Activated naive CD8-positive, alpha-beta T cell treated with anti-CD3 and anti-CD28 coated beads, Interleukin-2, amount 50 U/mL, for 24 hours (primary cell): ENCODE measurements at regions not wholly inside any gene's neighbourhood (a gene's known extent, or its start where the extent isn't known, plus 50 kb on each side); places are given as distances from the start of the nearest gene placed in this dataset.

ENCODE experiments used
- ATAC-seq: fragments of 150-1000 bp; cut with Tn5 transposase; one replicate; pipeline ENCODE4 v1.10.0; 2021
- DNase-seq: peaks from one replicate; pipeline ENCODE4 v3.0.0; 2021
- H3K27ac Mint-ChIP-seq: one replicate; pipeline ENCODE4 v1.8.0; 2021; ENCODE audit warnings: mild to moderate bottlenecking, mixed read lengths
- H3K27me3 Mint-ChIP-seq: one replicate; pipeline ENCODE4 v1.8.0; 2021; ENCODE audit warnings: mixed read lengths
- H3K36me3 Mint-ChIP-seq: one replicate; pipeline ENCODE4 v1.8.0; 2021; ENCODE audit warnings: low read depth, mixed read lengths
- H3K4me1 Mint-ChIP-seq: one replicate; pipeline ENCODE4 v1.8.0; 2021; ENCODE audit warnings: mixed read lengths
- H3K4me3 Mint-ChIP-seq: one replicate; pipeline ENCODE4 v1.8.0; 2021; ENCODE audit warnings: mild to moderate bottlenecking, moderate library complexity, mixed read lengths
- H3K9me3 Mint-ChIP-seq: one replicate; pipeline ENCODE4 v1.8.0; 2021; ENCODE audit warnings: mixed read lengths

GRCh38 chr4:71283642-71284257 lies 55.1 kb upstream of the SLC4A4 start:
- no peak overlapping the region for H3K4me3 Mint-ChIP-seq
- no peaks in the 10 kb centered on the region for H3K36me3 Mint-ChIP-seq
- H3K27ac Mint-ChIP-seq = no peak overlapping the region
- no peak for ATAC-seq
- no peaks in the 10 kb centered on the region for H3K9me3 Mint-ChIP-seq
- no peaks in the 10 kb centered on the region for H3K4me1 Mint-ChIP-seq
- no peaks in the 10 kb centered on the region for H3K27me3 Mint-ChIP-seq
- DNase-seq = no peak

DNA sequence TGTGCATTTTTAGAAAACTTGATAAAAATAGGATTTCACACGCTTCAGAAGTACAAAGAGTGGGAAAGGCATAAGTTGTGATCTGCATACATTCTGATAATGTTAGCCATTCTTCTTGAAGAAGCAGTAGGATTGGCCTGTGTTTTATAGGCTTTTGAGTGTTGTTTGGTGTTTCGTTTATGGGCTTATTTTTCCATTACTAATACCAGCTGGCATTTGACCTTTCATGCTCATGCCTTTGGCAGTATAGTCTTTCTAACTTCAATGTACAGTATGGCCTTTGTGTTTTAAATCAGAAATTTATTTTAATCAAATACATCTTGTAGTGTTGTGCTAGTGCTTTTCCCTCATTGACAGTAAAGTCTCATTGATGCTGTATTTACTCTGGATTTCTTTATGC lies 51.5 kb upstream of the SLC4A4 start:
- no peaks in the 10 kb centered on the region for H3K27me3 Mint-ChIP-seq
- H3K4me3 Mint-ChIP-seq = no peak overlapping the region
- DNase-seq = no peak
- no peak for ATAC-seq
- H3K4me1 Mint-ChIP-seq = no peaks in the 10 kb centered on the region
- no peak overlapping the region for H3K27ac Mint-ChIP-seq
- no peaks in the 10 kb centered on the region for H3K9me3 Mint-ChIP-seq
- no peaks in the 10 kb centered on the region for H3K36me3 Mint-ChIP-seq

DNA sequence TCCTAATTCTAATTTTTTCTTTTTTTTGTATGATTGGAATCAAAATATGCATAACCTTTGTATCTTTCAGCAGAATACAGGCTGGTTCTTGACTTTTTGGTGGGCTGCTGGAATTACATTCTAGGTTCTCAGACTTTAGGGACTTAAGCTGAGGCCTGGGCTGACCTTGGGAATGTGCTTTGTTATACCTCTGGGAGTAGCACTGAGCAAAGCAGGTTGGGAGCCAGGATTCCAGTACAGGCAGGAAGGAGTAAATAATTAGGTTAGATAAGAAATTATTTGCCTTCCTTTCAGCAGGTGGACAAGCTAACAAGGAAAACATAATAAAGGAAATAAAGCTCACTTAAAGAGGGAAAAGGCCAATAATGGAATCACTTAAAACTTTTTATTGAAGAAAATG lies 49.9 kb upstream of the SLC4A4 start:
- DNase-seq = no peak

More for the DNA sequence above, 49.9 kb upstream of the SLC4A4 start:
- H3K4me1 Mint-ChIP-seq = no peaks in the 10 kb centered on the region
- H3K9me3 Mint-ChIP-seq = no peaks in the 10 kb centered on the region
- no peaks in the 10 kb centered on the region for H3K27me3 Mint-ChIP-seq
- H3K4me3 Mint-ChIP-seq = no peak overlapping the region
- no peak overlapping the region for H3K27ac Mint-ChIP-seq
- no peak for ATAC-seq
- no peaks in the 10 kb centered on the region for H3K36me3 Mint-ChIP-seq
